ENCODE measurements at regions not wholly inside any gene's neighbourhood (a gene's known extent, or its start where the extent isn't known, plus 50 kb on each side); places are given as distances from the start of the nearest gene placed in this dataset.

- no peak for TF ChIP-seq POLR2A (IDR thresholded peaks at IDR 0.05)
- TF ChIP-seq CTCF (IDR thresholded peaks at IDR 0.05): no peak
These were observed 342.6 kb upstream of the COL8A1 start for GRCh38 chr3:99295836-99296235.
